PFSK-1 (cell line): ENCODE measurements at regions not wholly inside any gene's neighbourhood (a gene's known extent, or its start where the extent isn't known, plus 50 kb on each side); places are given as distances from the start of the nearest gene placed in this dataset.

Experiments
- POLR2AphosphoS5 ChIP-seq: IDR thresholded peaks from 2 replicates; pipeline ENCODE4 v1.6.1; 2012; ENCODE audit warnings: low read depth, mild to moderate bottlenecking, control low read depth, low read length, moderate library complexity
- TAF1 ChIP-seq: IDR thresholded peaks from 2 replicates; pipeline ENCODE4 v1.6.1; 2012; ENCODE audit warnings: low read length, control low read depth, borderline replicate concordance; ENCODE audit not compliant: insufficient read depth
- TF ChIP-seq, protein P1 (sequence below), 2 experiments: IDR thresholded peaks; 2 replicates each; pipeline versions ENCODE4 v1.6.1 to v1.8.0; 2011 to 2012; ENCODE audit warnings: low read depth in 2 of 2, low read length in 2 of 2, control low read depth in 1 of 2, inconsistent platforms in 1 of 2, mild to moderate bottlenecking in 1 of 2, moderate library complexity in 1 of 2; ENCODE audit not compliant: insufficient read depth in 1 of 2

DNA sequence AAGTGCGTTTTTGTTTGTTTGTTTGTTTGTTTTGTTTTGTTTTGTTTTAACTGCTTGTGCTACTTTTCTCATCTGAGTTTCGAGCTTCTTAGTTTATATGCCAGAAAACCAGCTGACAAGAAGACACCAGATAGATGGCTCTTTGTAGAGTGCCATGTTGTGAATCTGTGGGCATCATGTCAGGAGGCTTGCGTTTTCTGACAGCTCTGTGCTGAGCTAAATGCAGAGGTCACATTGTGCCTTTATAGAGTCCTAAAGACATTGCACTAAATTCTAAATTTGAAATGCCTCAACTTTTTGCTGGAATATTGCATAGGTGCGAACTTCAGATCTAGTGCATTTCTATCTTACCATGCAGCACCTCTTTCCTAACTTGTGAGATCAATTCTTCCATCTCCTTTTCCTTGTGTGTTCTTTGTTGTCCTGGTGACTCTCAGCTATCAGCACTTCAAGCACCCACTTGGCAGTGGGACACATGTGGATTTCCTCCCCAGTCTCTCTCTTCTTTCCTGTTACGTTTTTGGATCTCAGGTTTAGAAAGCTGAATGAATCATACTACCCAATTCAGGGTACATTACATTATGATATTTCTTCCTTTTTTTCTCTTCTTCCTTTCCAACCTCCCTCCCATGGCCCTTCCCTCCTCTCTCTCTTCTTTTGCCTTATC, 379.0 kb upstream of the RPS23 start:
- TF ChIP-seq POLR2AphosphoS5 (no peak), TAF1 (no peak)
- TF ChIP-seq, protein P1, sequence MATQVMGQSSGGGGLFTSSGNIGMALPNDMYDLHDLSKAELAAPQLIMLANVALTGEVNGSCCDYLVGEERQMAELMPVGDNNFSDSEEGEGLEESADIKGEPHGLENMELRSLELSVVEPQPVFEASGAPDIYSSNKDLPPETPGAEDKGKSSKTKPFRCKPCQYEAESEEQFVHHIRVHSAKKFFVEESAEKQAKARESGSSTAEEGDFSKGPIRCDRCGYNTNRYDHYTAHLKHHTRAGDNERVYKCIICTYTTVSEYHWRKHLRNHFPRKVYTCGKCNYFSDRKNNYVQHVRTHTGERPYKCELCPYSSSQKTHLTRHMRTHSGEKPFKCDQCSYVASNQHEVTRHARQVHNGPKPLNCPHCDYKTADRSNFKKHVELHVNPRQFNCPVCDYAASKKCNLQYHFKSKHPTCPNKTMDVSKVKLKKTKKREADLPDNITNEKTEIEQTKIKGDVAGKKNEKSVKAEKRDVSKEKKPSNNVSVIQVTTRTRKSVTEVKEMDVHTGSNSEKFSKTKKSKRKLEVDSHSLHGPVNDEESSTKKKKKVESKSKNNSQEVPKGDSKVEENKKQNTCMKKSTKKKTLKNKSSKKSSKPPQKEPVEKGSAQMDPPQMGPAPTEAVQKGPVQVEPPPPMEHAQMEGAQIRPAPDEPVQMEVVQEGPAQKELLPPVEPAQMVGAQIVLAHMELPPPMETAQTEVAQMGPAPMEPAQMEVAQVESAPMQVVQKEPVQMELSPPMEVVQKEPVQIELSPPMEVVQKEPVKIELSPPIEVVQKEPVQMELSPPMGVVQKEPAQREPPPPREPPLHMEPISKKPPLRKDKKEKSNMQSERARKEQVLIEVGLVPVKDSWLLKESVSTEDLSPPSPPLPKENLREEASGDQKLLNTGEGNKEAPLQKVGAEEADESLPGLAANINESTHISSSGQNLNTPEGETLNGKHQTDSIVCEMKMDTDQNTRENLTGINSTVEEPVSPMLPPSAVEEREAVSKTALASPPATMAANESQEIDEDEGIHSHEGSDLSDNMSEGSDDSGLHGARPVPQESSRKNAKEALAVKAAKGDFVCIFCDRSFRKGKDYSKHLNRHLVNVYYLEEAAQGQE (IDR thresholded peaks at IDR 0.05; ENCODE audit: insufficient read depth in 1 of 2, low read depth in 2 of 2, low read length in 2 of 2): no peak
